Renal cortical epithelial cell (primary cell): ENCODE measurements at regions not wholly inside any gene's neighbourhood (a gene's known extent, or its start where the extent isn't known, plus 50 kb on each side); places are given as distances from the start of the nearest gene placed in this dataset.
A peak's percentile ranks its signal among the peaks of the same experiment; 100 is the strongest.
"Not testable (repeated sequence)": the region's sequence is repeated elsewhere in the genome, so short reads cannot be mapped to it uniquely, and the experiment has no call there.

ENCODE experiments used
- DNase-seq: peaks from one replicate; pipeline ENCODE4 v3.0.0-alpha.2; 2011; ENCODE audit warnings: low read depth

GRCh38 chr7:67913604-67914003 is 917.0 kb downstream of the TYW1 start:
- DNase-seq, result no peak

- DNase-seq, result not testable (repeated sequence)
Measured at GRCh38 chr7:67916111-67916510, 919.5 kb downstream of the TYW1 start.

GRCh38 chr7:67916571-67917436 is 920.2 kb downstream of the TYW1 start:
- DNase-seq, result no peak

- no peak for DNase-seq
Measured at GRCh38 chr7:67917437-67917755, 920.8 kb downstream of the TYW1 start.

GRCh38 chr7:67918158-67918557 is 921.5 kb downstream of the TYW1 start:
- DNase-seq, result no peak

- no peak for DNase-seq
Measured at GRCh38 chr7:67923286-67923685, 926.7 kb downstream of the TYW1 start.

- DNase-seq, result no peak
Measured at GRCh38 chr7:67928141-67928540, 931.5 kb downstream of the TYW1 start.

GRCh38 chr7:67936447-67936846 is 939.8 kb downstream of the TYW1 start:
- not testable (repeated sequence) for DNase-seq

GRCh38 chr7:67940400-67940799 is 943.8 kb downstream of the TYW1 start:
- DNase-seq, result no peak

- DNase-seq, result no peak
Measured at GRCh38 chr7:67947191-67947590, 950.6 kb downstream of the TYW1 start.

GRCh38 chr7:67947646-67948045 is 951.0 kb downstream of the TYW1 start:
- DNase-seq, result peak; percentile 2

GRCh38 chr7:67950321-67951083 is 953.9 kb downstream of the TYW1 start:
- no peak for DNase-seq

GRCh38 chr7:67955061-67955460 is 958.4 kb downstream of the TYW1 start:
- no peak for DNase-seq

- no peak for DNase-seq
Measured at GRCh38 chr7:67962863-67963262, 966.2 kb downstream of the TYW1 start.

- no peak for DNase-seq
Measured at GRCh38 chr7:67976490-67976889, 979.9 kb downstream of the TYW1 start.

- DNase-seq, result no peak
Measured at GRCh38 chr7:67983486-67983885, 986.9 kb downstream of the TYW1 start.

GRCh38 chr7:67984326-67984725 is 987.7 kb downstream of the TYW1 start:
- no peak for DNase-seq

- no peak for DNase-seq
Measured at GRCh38 chr7:67989142-67989541, 992.5 kb downstream of the TYW1 start.

GRCh38 chr7:67990003-67990402 is 993.4 kb downstream of the TYW1 start:
- no peak for DNase-seq

GRCh38 chr7:67990716-67991115 is 994.1 kb downstream of the TYW1 start:
- DNase-seq, result no peak

- DNase-seq, result no peak
Measured at GRCh38 chr7:67992287-67992686, 995.7 kb downstream of the TYW1 start.

- DNase-seq, result no peak
Measured at GRCh38 chr7:68005992-68006391, 1009.4 kb downstream of the TYW1 start.

GRCh38 chr7:68006619-68007018 is 1010.0 kb downstream of the TYW1 start:
- no peak for DNase-seq
